ENCODE measurements at regions not wholly inside any gene's neighbourhood (a gene's known extent, or its start where the extent isn't known, plus 50 kb on each side); places are given as distances from the start of the nearest gene placed in this dataset.

DNA sequence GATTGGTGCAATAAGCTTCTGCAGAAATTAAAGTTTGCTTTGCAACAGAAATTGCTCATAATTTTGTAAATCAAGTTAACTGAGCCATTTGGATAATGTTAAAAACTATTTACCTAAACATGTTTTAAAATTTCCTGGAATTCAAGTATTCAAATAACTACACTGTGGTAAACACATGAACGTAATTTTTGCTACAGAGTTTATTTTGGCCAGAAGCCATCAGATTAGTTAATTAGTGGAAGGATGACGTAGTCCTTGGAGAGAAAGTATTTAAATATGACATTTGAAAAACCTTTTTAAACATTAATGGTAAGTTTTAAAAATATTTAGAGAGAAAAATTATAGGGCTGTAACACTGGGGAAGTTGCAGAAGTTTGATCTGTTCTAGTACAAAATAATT, 121.2 kb upstream of the UST start:
- H3K36me3 ChIP-seq (replicated peaks in 1 of 2; ENCODE audit: control extremely low read depth in 1 of 2, control insufficient read depth in 1 of 2, extremely low read depth in 1 of 2, insufficient read depth in 2 of 2, low read length in 1 of 2) = no peaks in the 10 kb centered on the region
- ATAC-seq (ENCODE audit: low read depth) (no peak), DNase-seq (no peak)
- intact Hi-C loops (cut with micrococcal nuclease) = no loop called here
- Mint-ChIP-seq H3K4me1 (peaks cover 13% of the 10 kb centered on the region), H3K27me3 (no peaks in the 10 kb centered on the region), H3K4me3 (no peak overlapping the region), H3K9me3 (ENCODE audit: insufficient read depth) (no peaks in the 10 kb centered on the region), H3K27ac (no peak overlapping the region)
- H3K4me1 ChIP-seq (ENCODE audit: control insufficient read depth in 2 of 2, insufficient read depth in 2 of 2, low read length in 2 of 2) = peaks cover 14% of the 10 kb centered on the region in 2 donors
- H3K9me3 ChIP-seq (ENCODE audit: control extremely low read depth in 1 of 3, control insufficient read depth in 2 of 3, insufficient read depth in 1 of 3, low read length in 2 of 3) = no peaks in the 10 kb centered on the region
- TF ChIP-seq, protein P1, sequence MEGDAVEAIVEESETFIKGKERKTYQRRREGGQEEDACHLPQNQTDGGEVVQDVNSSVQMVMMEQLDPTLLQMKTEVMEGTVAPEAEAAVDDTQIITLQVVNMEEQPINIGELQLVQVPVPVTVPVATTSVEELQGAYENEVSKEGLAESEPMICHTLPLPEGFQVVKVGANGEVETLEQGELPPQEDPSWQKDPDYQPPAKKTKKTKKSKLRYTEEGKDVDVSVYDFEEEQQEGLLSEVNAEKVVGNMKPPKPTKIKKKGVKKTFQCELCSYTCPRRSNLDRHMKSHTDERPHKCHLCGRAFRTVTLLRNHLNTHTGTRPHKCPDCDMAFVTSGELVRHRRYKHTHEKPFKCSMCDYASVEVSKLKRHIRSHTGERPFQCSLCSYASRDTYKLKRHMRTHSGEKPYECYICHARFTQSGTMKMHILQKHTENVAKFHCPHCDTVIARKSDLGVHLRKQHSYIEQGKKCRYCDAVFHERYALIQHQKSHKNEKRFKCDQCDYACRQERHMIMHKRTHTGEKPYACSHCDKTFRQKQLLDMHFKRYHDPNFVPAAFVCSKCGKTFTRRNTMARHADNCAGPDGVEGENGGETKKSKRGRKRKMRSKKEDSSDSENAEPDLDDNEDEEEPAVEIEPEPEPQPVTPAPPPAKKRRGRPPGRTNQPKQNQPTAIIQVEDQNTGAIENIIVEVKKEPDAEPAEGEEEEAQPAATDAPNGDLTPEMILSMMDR (IDR thresholded peaks at IDR 0.05) = no peak
- no peak for TF ChIP-seq EZH2 (IDR thresholded peaks at IDR 0.05; ENCODE audit: borderline replicate concordance, insufficient read depth, low read depth, low read length, poor library complexity, severe bottlenecking)
- no peaks in the 10 kb centered on the region for H3K27me3 ChIP-seq (replicated peaks in 1 of 4; ENCODE audit: control extremely low read depth in 1 of 4, control insufficient read depth in 3 of 4, insufficient read depth in 4 of 4, low read length in 3 of 4)
- no peaks in the 10 kb centered on the region for H3K79me2 ChIP-seq (ENCODE audit: control insufficient read depth, insufficient read depth, low read length)
- H3K9ac ChIP-seq (ENCODE audit: low read length) = no peak overlapping the region
- WGBS (ENCODE audit: insufficient coverage) = no CpG with 5 or more reads among the region's 2 CpGs
- H3K4me2 ChIP-seq (replicated peaks; ENCODE audit: low read depth, low read length, poor library complexity, severe bottlenecking) = no peak overlapping the region
- CTCF ChIA-PET = no interaction called here
- no peak overlapping the region for H2AFZ ChIP-seq (ENCODE audit: insufficient read depth, low read depth, low read length, poor library complexity, severe bottlenecking)
- H3K4me3 ChIP-seq (ENCODE audit: control extremely low read depth in 1 of 5, extremely low read depth in 1 of 5, insufficient read depth in 1 of 5, low read depth in 2 of 5, low read length in 4 of 5) = no peak overlapping the region
- H4K20me1 ChIP-seq (ENCODE audit: control insufficient read depth, insufficient read depth, low read length, poor library complexity, severe bottlenecking) = no peaks in the 10 kb centered on the region
- POLR2A ChIA-PET = no interaction called here
- H3K27ac ChIP-seq (ENCODE audit: low read length in 2 of 2) = no peak overlapping the region

DNA sequence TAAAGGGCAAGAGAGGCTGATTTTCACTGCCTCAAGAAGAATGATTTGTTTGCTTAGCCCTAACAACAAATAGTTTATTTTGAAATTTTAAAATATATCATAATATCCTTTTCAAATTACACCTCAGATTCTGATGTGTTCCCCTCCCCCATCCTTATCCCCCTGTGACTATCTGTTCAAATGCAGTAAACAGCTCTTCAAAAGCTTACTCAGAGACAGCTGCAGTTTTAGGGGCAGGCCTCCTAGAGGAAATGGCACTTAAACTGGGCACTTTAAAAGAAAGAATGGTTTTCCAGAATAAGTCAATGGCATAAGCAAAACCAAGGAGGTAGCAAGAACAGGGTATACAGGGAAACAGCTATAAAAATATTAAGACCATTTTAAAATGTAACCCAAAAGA, 118.6 kb upstream of the UST start:
- Mint-ChIP-seq H3K27ac (no peak overlapping the region), H3K27me3 (no peaks in the 10 kb centered on the region), H3K4me3 (no peak overlapping the region), H3K4me1 (peaks cover 13% of the 10 kb centered on the region), H3K9me3 (ENCODE audit: insufficient read depth) (no peaks in the 10 kb centered on the region)
- POLR2A ChIA-PET = no interaction called here
- no peak for DNase-seq
- H2AFZ ChIP-seq (ENCODE audit: insufficient read depth, low read depth, low read length, poor library complexity, severe bottlenecking) = no peak overlapping the region
- peaks cover 14% of the 10 kb centered on the region in 2 donors for H3K4me1 ChIP-seq (ENCODE audit: control insufficient read depth in 2 of 2, insufficient read depth in 2 of 2, low read length in 2 of 2)
- no peak overlapping the region for H3K9ac ChIP-seq (ENCODE audit: low read length)
- H3K27me3 ChIP-seq (replicated peaks in 1 of 4; ENCODE audit: control extremely low read depth in 1 of 4, control insufficient read depth in 3 of 4, insufficient read depth in 4 of 4, low read length in 3 of 4) = no peaks in the 10 kb centered on the region
- CTCF ChIA-PET = interaction anchor here (1.2 to 1.5 kb wide), 3 partner anchors 9 to 263 kb away, joined by 3 to 6 read pairs (median 5); no protein-coding TSS in a partner anchor
- no peaks in the 10 kb centered on the region for H4K20me1 ChIP-seq (ENCODE audit: control insufficient read depth, insufficient read depth, low read length, poor library complexity, severe bottlenecking)
- no peaks in the 10 kb centered on the region for H3K36me3 ChIP-seq (replicated peaks in 1 of 2; ENCODE audit: control extremely low read depth in 1 of 2, control insufficient read depth in 1 of 2, extremely low read depth in 1 of 2, insufficient read depth in 2 of 2, low read length in 1 of 2)
- no peak overlapping the region for H3K27ac ChIP-seq (ENCODE audit: low read length in 2 of 2)
- no peak for TF ChIP-seq EZH2 (IDR thresholded peaks at IDR 0.05; ENCODE audit: borderline replicate concordance, insufficient read depth, low read depth, low read length, poor library complexity, severe bottlenecking)
- TF ChIP-seq, protein P1 (IDR thresholded peaks at IDR 0.05) = no peak
- no peak overlapping the region for H3K4me2 ChIP-seq (replicated peaks; ENCODE audit: low read depth, low read length, poor library complexity, severe bottlenecking)
- intact Hi-C loops (cut with micrococcal nuclease) = no loop called here
- H3K79me2 ChIP-seq (ENCODE audit: control insufficient read depth, insufficient read depth, low read length) = no peaks in the 10 kb centered on the region
- no peaks in the 10 kb centered on the region for H3K9me3 ChIP-seq (ENCODE audit: control extremely low read depth in 1 of 3, control insufficient read depth in 2 of 3, insufficient read depth in 1 of 3, low read length in 2 of 3)
- no peak for ATAC-seq (ENCODE audit: low read depth)
- H3K4me3 ChIP-seq (ENCODE audit: control extremely low read depth in 1 of 5, extremely low read depth in 1 of 5, insufficient read depth in 1 of 5, low read depth in 2 of 5, low read length in 4 of 5) = no peak overlapping the region

Data from B cell (primary cell).